CD14-positive monocyte (primary cell): ENCODE measurements at regions not wholly inside any gene's neighbourhood (a gene's known extent, or its start where the extent isn't known, plus 50 kb on each side); places are given as distances from the start of the nearest gene placed in this dataset.

Experiments
- DNase-seq, 3 donors: peaks; one replicate each; pipeline ENCODE4 v3.0.0-alpha.2; 2011 to 2022
- H2AFZ ChIP-seq: 2 replicates; pipeline ENCODE4 v1.6.0; 2012; ENCODE audit warnings: mild to moderate bottlenecking, low read depth, low read length, inconsistent platforms; ENCODE audit not compliant: insufficient read depth, poor library complexity, severe bottlenecking
- H3K27ac ChIP-seq, 2 donors: 1 replicate in 1 of 2; 2 replicates in 1 of 2; pipeline ENCODE4 v1.5.1; 2012 to 2013; ENCODE audit warnings: low read length in 2 of 2, control low read depth in 1 of 2, inconsistent platforms in 1 of 2, low read depth in 1 of 2, mild to moderate bottlenecking in 1 of 2
- H3K27me3 ChIP-seq, 2 donors: one replicate each; pipeline versions ENCODE4 v1.6.0 to v1.6.1; 2011 to 2013; ENCODE audit warnings: low read length in 2 of 2; ENCODE audit not compliant: control insufficient read depth in 2 of 2, insufficient read depth in 2 of 2
- H3K36me3 ChIP-seq, 2 donors: replicated peaks in 1 of 2; 1 replicate in 1 of 2; 2 replicates in 1 of 2; pipeline versions ENCODE4 v1.5.1 to v1.6.1; 2012 to 2013; ENCODE audit warnings: low read length in 2 of 2, control low read depth in 1 of 2, inconsistent platforms in 1 of 2, mild to moderate bottlenecking in 1 of 2; ENCODE audit not compliant: insufficient read depth in 2 of 2, control insufficient read depth in 1 of 2
- H3K4me1 ChIP-seq, 2 donors: 1 replicate in 1 of 2; 2 replicates in 1 of 2; pipeline versions ENCODE4 v1.5.1 to v1.6.1; 2012 to 2013; ENCODE audit warnings: low read length in 2 of 2, control low read depth in 1 of 2, inconsistent platforms in 1 of 2, mild to moderate bottlenecking in 1 of 2, moderate library complexity in 1 of 2; ENCODE audit not compliant: insufficient read depth in 2 of 2, control insufficient read depth in 1 of 2
- H3K4me2 ChIP-seq: replicated peaks from 2 replicates; pipeline ENCODE3; 2012; ENCODE audit warnings: low read length, moderate library complexity, mild to moderate bottlenecking; ENCODE audit not compliant: poor library complexity, severe bottlenecking; ENCODE audit errors: extremely low read depth
- H3K4me3 ChIP-seq, 3 experiments: fragments of 200-600 bp in 1 of 3; sonication (generic) in 1 of 3; replicated peaks in 1 of 3; 1 replicate in 2 of 3; 2 replicates in 1 of 3; pipeline ENCODE4 v1.5.1; 2011 to 2013; ENCODE audit warnings: low read length in 3 of 3, mild to moderate bottlenecking in 3 of 3, control low read depth in 2 of 3, low read depth in 2 of 3, inconsistent platforms in 1 of 3, moderate library complexity in 1 of 3
- H3K79me2 ChIP-seq: 2 replicates; pipeline ENCODE4 v1.6.0; 2012; ENCODE audit warnings: mild to moderate bottlenecking, control low read depth, inconsistent platforms, low read length, moderate library complexity; ENCODE audit not compliant: insufficient read depth
- H3K9ac ChIP-seq: 2 replicates; pipeline ENCODE4 v1.6.0; 2017; ENCODE audit warnings: low read length, mild to moderate bottlenecking; ENCODE audit not compliant: insufficient read depth, poor library complexity, severe bottlenecking
- H3K9me3 ChIP-seq, 2 donors: replicated peaks in 1 of 2; 1 replicate in 1 of 2; 2 replicates in 1 of 2; pipeline versions ENCODE4 v1.5.1 to v1.6.1; 2012 to 2013; ENCODE audit warnings: low read length in 2 of 2, control low read depth in 1 of 2; ENCODE audit not compliant: control insufficient read depth in 1 of 2, insufficient read depth in 1 of 2
- H4K20me1 ChIP-seq: 2 replicates; pipeline ENCODE4 v1.6.0; 2012; ENCODE audit warnings: mild to moderate bottlenecking, low read length, control low read depth, moderate library complexity; ENCODE audit not compliant: insufficient read depth
- H3K27ac Mint-ChIP-seq, 7 donors: one replicate each; pipeline ENCODE4 v1.8.0; 2020; ENCODE audit warnings: mild to moderate bottlenecking in 7 of 7, mixed read lengths in 7 of 7, moderate library complexity in 6 of 7, inconsistent platforms in 2 of 7
- H3K27me3 Mint-ChIP-seq, 3 donors: one replicate each; pipeline ENCODE4 v1.8.0; 2021 to 2022; ENCODE audit warnings: low read depth in 3 of 3, mild to moderate bottlenecking in 3 of 3, mixed read lengths in 3 of 3, moderate library complexity in 3 of 3, inconsistent platforms in 1 of 3
- H3K36me3 Mint-ChIP-seq, 2 donors: one replicate each; pipeline ENCODE4 v1.8.0; 2020; ENCODE audit warnings: mixed read lengths in 2 of 2, inconsistent platforms in 1 of 2, mild to moderate bottlenecking in 1 of 2
- H3K4me1 Mint-ChIP-seq: one replicate; pipeline ENCODE4 v1.8.0; 2020; ENCODE audit warnings: mild to moderate bottlenecking, mixed read lengths
- H3K4me3 Mint-ChIP-seq, 2 donors: one replicate each; pipeline ENCODE4 v1.8.0; 2020; ENCODE audit warnings: mild to moderate bottlenecking in 2 of 2, mixed read lengths in 2 of 2, moderate library complexity in 1 of 2
- H3K9me3 Mint-ChIP-seq, 7 donors: one replicate each; pipeline ENCODE4 v1.8.0; 2020 to 2022; ENCODE audit warnings: mixed read lengths in 7 of 7, mild to moderate bottlenecking in 6 of 7, moderate library complexity in 6 of 7, inconsistent platforms in 2 of 7
- WGBS: methylation state at CpG from one replicate; pipeline ENCODE4 v1.1.5; 2013; ENCODE audit warnings: missing lambda C conversion rate; ENCODE audit not compliant: insufficient coverage; 5-methylcytosine and 5-hydroxymethylcytosine counted together
- intact Hi-C, 2 donors: fragments of 100-400 bp; cut with micrococcal nuclease; formaldehyde crosslinking; loops; one replicate each; pipeline versions ENCODE4 v1.15.0 to v1.15.1; 2023
- TF ChIP-seq, protein P1 (sequence below): fragments of 200-600 bp; IDR thresholded peaks from one replicate; pipeline ENCODE4 v1.8.0; 2022; ENCODE audit warnings: antibody characterized with exemption, mild to moderate bottlenecking

DNA sequence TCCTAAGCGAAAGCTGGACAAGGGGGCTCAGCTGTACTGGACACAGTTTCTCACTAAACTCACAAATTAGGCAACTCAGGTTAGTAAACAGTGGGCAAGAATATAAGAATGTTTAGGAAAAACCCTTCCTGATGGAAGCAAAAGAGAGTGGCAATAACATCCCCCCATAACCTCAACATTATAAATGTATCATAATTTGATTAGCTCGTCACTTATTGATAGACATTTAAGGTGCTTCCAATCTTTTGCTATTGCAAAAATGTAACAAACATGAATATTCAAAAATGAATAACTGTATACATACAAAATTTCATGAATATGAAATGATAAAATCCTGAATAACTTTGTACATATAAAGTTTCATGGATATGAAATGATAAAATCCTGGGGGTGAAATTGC is 415.7 kb downstream of the EPM2A start:
- no peaks in the 10 kb centered on the region for H3K4me1 ChIP-seq
- H3K4me1 Mint-ChIP-seq = no peaks in the 10 kb centered on the region
- H3K27ac ChIP-seq = no peak overlapping the region
- TF ChIP-seq, protein P1, sequence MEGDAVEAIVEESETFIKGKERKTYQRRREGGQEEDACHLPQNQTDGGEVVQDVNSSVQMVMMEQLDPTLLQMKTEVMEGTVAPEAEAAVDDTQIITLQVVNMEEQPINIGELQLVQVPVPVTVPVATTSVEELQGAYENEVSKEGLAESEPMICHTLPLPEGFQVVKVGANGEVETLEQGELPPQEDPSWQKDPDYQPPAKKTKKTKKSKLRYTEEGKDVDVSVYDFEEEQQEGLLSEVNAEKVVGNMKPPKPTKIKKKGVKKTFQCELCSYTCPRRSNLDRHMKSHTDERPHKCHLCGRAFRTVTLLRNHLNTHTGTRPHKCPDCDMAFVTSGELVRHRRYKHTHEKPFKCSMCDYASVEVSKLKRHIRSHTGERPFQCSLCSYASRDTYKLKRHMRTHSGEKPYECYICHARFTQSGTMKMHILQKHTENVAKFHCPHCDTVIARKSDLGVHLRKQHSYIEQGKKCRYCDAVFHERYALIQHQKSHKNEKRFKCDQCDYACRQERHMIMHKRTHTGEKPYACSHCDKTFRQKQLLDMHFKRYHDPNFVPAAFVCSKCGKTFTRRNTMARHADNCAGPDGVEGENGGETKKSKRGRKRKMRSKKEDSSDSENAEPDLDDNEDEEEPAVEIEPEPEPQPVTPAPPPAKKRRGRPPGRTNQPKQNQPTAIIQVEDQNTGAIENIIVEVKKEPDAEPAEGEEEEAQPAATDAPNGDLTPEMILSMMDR = no peak
- no peaks in the 10 kb centered on the region for H3K27me3 ChIP-seq
- H3K27ac Mint-ChIP-seq = no peak overlapping the region
- no peak for DNase-seq
- no peak overlapping the region for H3K4me3 ChIP-seq
- no peaks in the 10 kb centered on the region for H4K20me1 ChIP-seq
- intact Hi-C loops = no loop called here
- H2AFZ ChIP-seq = no peak overlapping the region
- H3K4me3 Mint-ChIP-seq = no peak overlapping the region
- H3K9ac ChIP-seq = no peak overlapping the region
- H3K9me3 Mint-ChIP-seq = peaks cover 0 to 5% (median 3%) of the 10 kb centered on the region in 7 donors
- H3K36me3 Mint-ChIP-seq = no peaks in the 10 kb centered on the region
- H3K36me3 ChIP-seq = no peaks in the 10 kb centered on the region
- H3K27me3 Mint-ChIP-seq = peaks cover 0 to 1% (median 0%) of the 10 kb centered on the region in 3 donors
- H3K9me3 ChIP-seq = no peaks in the 10 kb centered on the region
- WGBS = no CpG with 5 or more reads among the region's 2 CpGs
- H3K79me2 ChIP-seq = no peaks in the 10 kb centered on the region
- no peak overlapping the region for H3K4me2 ChIP-seq

DNA sequence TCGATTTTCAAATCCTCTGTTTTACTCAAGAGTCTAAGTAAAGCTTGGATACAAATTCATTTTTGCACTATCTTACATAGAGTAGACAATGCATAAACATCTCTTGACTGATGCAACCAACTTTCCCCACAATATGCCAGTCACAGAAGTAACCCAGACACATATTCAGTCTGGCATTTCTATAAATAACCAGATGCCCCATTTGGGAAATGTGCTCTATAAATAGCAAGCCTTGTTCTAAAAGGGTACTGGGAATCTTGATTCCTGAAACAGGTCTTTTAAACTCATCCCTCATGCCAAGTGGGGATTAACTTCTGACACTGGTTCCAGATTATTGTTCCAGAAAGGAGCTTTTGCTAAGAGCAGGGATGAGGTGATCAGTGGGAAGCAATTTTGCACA is 411.7 kb downstream of the EPM2A start:
- Histone ChIP-seq H3K4me3 (no peak overlapping the region), H3K36me3 (no peaks in the 10 kb centered on the region), H3K4me1 (no peaks in the 10 kb centered on the region), H4K20me1 (no peaks in the 10 kb centered on the region), H3K27me3 (no peaks in the 10 kb centered on the region), H3K9me3 (peaks cover 0 to 8% of the 10 kb centered on the region in 2 donors), H2AFZ (no peak overlapping the region), H3K27ac (no peak overlapping the region), H3K79me2 (no peaks in the 10 kb centered on the region), H3K9ac (no peak overlapping the region), H3K4me2 (no peak overlapping the region)
- WGBS = 80% methylated on average over 1 of the region's 1 CpG
- H3K9me3 Mint-ChIP-seq = peaks cover 0 to 7% (median 0%) of the 10 kb centered on the region in 7 donors
- no peaks in the 10 kb centered on the region for H3K4me1 Mint-ChIP-seq
- no peak overlapping the region for H3K27ac Mint-ChIP-seq
- no peaks in the 10 kb centered on the region for H3K36me3 Mint-ChIP-seq
- intact Hi-C loops = no loop called here
- no peak for DNase-seq
- no peak overlapping the region for H3K4me3 Mint-ChIP-seq
- no peaks in the 10 kb centered on the region for H3K27me3 Mint-ChIP-seq
- TF ChIP-seq, protein P1 = no peak
